Uterus (tissue), 3 donors: ENCODE measurements at regions not wholly inside any gene's neighbourhood (a gene's known extent, or its start where the extent isn't known, plus 50 kb on each side); places are given as distances from the start of the nearest gene placed in this dataset.

Experiments used
- DNase-seq, 2 donors: peaks; one replicate each; pipeline ENCODE4 v3.0.0-alpha.2; 2019 to 2020
- H3K27ac ChIP-seq, 2 donors: fragments of 200-600 bp; sonication (generic); 1 replicate in 1 of 2; 2 replicates in 1 of 2; pipeline ENCODE4 v1.5.1; 2016 to 2018
- H3K27me3 ChIP-seq, 2 donors: fragments of 200-600 bp; sonication (generic); one replicate each; pipeline ENCODE4 v1.5.1; 2018 to 2019; ENCODE audit warnings: control low read depth in 1 of 2
- H3K36me3 ChIP-seq, 2 donors: fragments of 200-600 bp; sonication (generic); one replicate each; pipeline ENCODE4 v1.5.1; 2019; ENCODE audit warnings: control low read depth in 1 of 2
- H3K4me1 ChIP-seq, 2 donors: fragments of 200-600 bp; sonication (generic); one replicate each; pipeline ENCODE4 v1.5.1; 2018 to 2019; ENCODE audit warnings: control low read depth in 1 of 2
- H3K4me3 ChIP-seq, 2 donors: fragments of 200-600 bp; sonication (generic); 1 replicate in 1 of 2; 2 replicates in 1 of 2; pipeline ENCODE4 v1.5.1; 2018 to 2019; ENCODE audit warnings: mild to moderate bottlenecking in 1 of 2
- H3K9me3 ChIP-seq, 2 donors: fragments of 200-600 bp; sonication (generic); one replicate each; pipeline ENCODE4 v1.5.1; 2019; ENCODE audit warnings: control low read depth in 1 of 2
- POLR2A ChIP-seq, 2 donors: fragments of 450-650 bp; IDR thresholded peaks; one replicate each; pipeline ENCODE4 v1.6.1; 2016; ENCODE audit warnings: antibody characterized with exemption in 2 of 2, mild to moderate bottlenecking in 1 of 2, moderate library complexity in 1 of 2
- intact Hi-C: fragments of 100-400 bp; cut with DNase I; formaldehyde crosslinking; loops from one replicate; pipeline ENCODE4 v1.15.1; 2023; ENCODE audit warnings: low total_unique reads
- TF ChIP-seq, protein P1 (sequence below), 4 experiments: fragments of 200-600 bp in 2 of 4; fragments of 450-650 bp in 2 of 4; sonication (generic) in 2 of 4; IDR thresholded peaks; one replicate each; pipeline ENCODE4 v1.5.1; 2016 to 2019; ENCODE audit warnings: antibody characterized with exemption in 4 of 4, mild to moderate bottlenecking in 2 of 4, moderate library complexity in 1 of 4
- donor health status: DM: yes; HTN: yes; CAD: no.

DNA sequence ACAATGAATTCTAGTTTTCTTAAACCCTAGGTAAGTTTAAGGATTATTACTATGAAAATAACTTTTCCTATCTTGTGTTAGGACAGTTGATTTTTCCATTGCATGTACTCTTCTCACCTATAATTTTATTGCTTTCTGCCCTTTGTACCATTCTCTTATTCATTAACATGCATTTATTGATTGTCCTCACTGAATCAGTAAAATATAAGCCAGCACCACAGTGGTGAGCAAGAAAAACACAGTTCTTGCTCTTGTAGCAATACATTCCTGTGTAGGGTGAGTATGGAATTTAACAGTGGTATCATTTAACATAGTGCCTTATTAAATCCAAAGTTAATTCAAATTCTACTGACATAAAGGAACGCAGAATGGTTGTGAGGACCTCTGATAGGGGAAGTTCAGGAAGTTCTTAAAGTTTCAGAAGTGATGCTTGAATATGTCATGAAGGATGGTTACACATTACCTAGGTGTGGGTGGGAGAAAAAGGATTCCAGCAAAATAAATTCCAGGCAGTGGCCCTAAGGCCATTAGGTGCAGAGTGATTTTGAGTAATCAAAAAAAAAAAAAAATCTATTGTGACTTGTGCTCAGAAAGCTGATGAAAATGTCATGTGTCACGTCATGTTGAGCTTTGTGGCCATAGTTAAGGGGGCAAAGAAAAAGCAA, 104.7 kb upstream of the DSEL start:
- H3K9me3 ChIP-seq, result no peaks in the 10 kb centered on the region
- no peak overlapping the region for H3K4me3 ChIP-seq
- H3K36me3 ChIP-seq, result no peaks in the 10 kb centered on the region
- no peaks in the 10 kb centered on the region for H3K27me3 ChIP-seq
- H3K4me1 ChIP-seq, result no peaks in the 10 kb centered on the region
- H3K27ac ChIP-seq, result no peak overlapping the region
- no peak for TF ChIP-seq POLR2A (IDR thresholded peaks at IDR 0.05)
- TF ChIP-seq, protein P1, sequence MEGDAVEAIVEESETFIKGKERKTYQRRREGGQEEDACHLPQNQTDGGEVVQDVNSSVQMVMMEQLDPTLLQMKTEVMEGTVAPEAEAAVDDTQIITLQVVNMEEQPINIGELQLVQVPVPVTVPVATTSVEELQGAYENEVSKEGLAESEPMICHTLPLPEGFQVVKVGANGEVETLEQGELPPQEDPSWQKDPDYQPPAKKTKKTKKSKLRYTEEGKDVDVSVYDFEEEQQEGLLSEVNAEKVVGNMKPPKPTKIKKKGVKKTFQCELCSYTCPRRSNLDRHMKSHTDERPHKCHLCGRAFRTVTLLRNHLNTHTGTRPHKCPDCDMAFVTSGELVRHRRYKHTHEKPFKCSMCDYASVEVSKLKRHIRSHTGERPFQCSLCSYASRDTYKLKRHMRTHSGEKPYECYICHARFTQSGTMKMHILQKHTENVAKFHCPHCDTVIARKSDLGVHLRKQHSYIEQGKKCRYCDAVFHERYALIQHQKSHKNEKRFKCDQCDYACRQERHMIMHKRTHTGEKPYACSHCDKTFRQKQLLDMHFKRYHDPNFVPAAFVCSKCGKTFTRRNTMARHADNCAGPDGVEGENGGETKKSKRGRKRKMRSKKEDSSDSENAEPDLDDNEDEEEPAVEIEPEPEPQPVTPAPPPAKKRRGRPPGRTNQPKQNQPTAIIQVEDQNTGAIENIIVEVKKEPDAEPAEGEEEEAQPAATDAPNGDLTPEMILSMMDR (IDR thresholded peaks at IDR 0.05), result no peak
- intact Hi-C loops, result no loop called here
- no peak for DNase-seq

DNA sequence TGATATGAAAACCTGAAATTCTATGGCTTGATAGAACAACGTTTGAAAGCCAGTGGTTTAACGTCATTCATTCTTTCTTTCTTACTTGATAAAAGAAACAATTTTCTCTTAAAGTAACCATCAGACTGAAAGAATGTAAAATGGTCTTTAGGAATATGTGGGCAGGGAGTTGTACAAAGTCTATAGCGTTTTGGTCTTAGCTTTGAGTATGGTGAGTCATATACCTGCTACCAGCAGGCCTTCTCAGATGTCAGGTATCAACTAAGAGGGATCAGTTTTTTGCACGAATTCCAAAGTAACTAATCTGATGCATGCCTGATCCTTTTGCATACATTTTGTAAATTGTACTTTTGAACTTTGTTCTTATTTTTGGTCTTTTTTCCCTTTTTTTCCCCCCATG, 101.5 kb upstream of the DSEL start:
- Histone ChIP-seq H3K9me3 (no peaks in the 10 kb centered on the region), H3K4me1 (no peaks in the 10 kb centered on the region), H3K4me3 (no peak overlapping the region), H3K27me3 (no peaks in the 10 kb centered on the region), H3K27ac (no peak overlapping the region), H3K36me3 (no peaks in the 10 kb centered on the region)
- intact Hi-C loops, result no loop called here
- no peak for DNase-seq
- TF ChIP-seq, protein P1 (IDR thresholded peaks at IDR 0.05), result no peak
- TF ChIP-seq POLR2A (IDR thresholded peaks at IDR 0.05), result no peak

DNA sequence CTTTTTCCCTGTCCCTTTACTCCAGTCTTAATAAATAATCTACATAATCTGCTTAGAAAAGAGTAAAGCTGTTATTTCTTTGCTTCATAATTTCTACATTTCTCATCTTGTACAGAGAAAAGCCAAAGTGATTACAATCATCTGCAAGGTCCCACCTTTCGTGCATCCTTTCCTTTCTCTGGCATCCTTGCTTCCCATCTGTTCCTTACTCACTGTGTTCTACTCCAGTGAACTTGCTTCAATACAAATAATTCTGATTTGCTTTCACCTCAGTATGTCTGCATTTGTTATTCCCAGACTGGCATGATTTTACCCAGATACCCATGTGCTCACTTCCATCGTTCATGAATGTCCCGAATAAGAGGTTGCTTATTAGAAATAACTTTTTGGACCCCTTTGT, 99.4 kb upstream of the DSEL start:
- Histone ChIP-seq H3K27me3 (no peaks in the 10 kb centered on the region), H3K9me3 (no peaks in the 10 kb centered on the region), H3K36me3 (no peaks in the 10 kb centered on the region), H3K4me3 (no peak overlapping the region), H3K27ac (no peak overlapping the region), H3K4me1 (no peaks in the 10 kb centered on the region)
- TF ChIP-seq, protein P1 (IDR thresholded peaks at IDR 0.05), result no peak
- no peak for TF ChIP-seq POLR2A (IDR thresholded peaks at IDR 0.05)
- no peak for DNase-seq
- intact Hi-C loops, result no loop called here

- no peak overlapping the region for H3K4me3 ChIP-seq
- no peak for DNase-seq
- no peaks in the 10 kb centered on the region for H3K36me3 ChIP-seq
- H3K9me3 ChIP-seq, result no peaks in the 10 kb centered on the region
- H3K27ac ChIP-seq, result no peak overlapping the region
- TF ChIP-seq POLR2A (IDR thresholded peaks at IDR 0.05), result no peak
- TF ChIP-seq, protein P1 (IDR thresholded peaks at IDR 0.05), result no peak
- intact Hi-C loops, result no loop called here
- no peaks in the 10 kb centered on the region for H3K4me1 ChIP-seq
- H3K27me3 ChIP-seq, result no peaks in the 10 kb centered on the region
Measured at GRCh38 chr18:67613731-67614130, 97.2 kb upstream of the DSEL start.

GRCh38 chr18:67612281-67612680, 95.8 kb upstream of the DSEL start:
- no peaks in the 10 kb centered on the region for H3K36me3 ChIP-seq
- no peak for DNase-seq
- no peaks in the 10 kb centered on the region for H3K27me3 ChIP-seq
- H3K4me1 ChIP-seq, result no peaks in the 10 kb centered on the region
- H3K4me3 ChIP-seq, result no peak overlapping the region
- intact Hi-C loops, result no loop called here
- TF ChIP-seq, protein P1 (IDR thresholded peaks at IDR 0.05), result no peak
- TF ChIP-seq POLR2A (IDR thresholded peaks at IDR 0.05), result no peak
- no peaks in the 10 kb centered on the region for H3K9me3 ChIP-seq
- no peak overlapping the region for H3K27ac ChIP-seq
